HL-60 (cell line): ENCODE measurements at regions not wholly inside any gene's neighbourhood (a gene's known extent, or its start where the extent isn't known, plus 50 kb on each side); places are given as distances from the start of the nearest gene placed in this dataset.

Source experiments
- DNase-seq, 2 experiments: peaks; one replicate each; pipeline ENCODE4 v3.0.0-alpha.2; 2010 to 2020; ENCODE audit warnings: low read depth in 1 of 2, low spot score in 1 of 2
- H3K27ac ChIP-seq: fragments of 250-450 bp; sonication (Bioruptor Pico); replicated peaks from 2 replicates; pipeline ENCODE4 v1.5.1; 2020; ENCODE audit warnings: mild to moderate bottlenecking, moderate library complexity
- H3K27me3 ChIP-seq: fragments of 250-450 bp; sonication (Bioruptor Pico); 2 replicates; pipeline ENCODE4 v1.5.1; 2021; ENCODE audit warnings: mild to moderate bottlenecking, moderate library complexity; ENCODE audit not compliant: insufficient read depth, poor library complexity, severe bottlenecking
- H3K4me3 ChIP-seq: replicated peaks from 2 replicates; pipeline ENCODE4 v1.5.1; 2011; ENCODE audit warnings: mild to moderate bottlenecking, control low read depth, low read length; ENCODE audit not compliant: insufficient read depth
- CTCF ChIP-seq: IDR thresholded peaks from one replicate; pipeline ENCODE4 v1.5.1; 2011; ENCODE audit warnings: low read length, control low read depth, inconsistent platforms; ENCODE audit not compliant: insufficient read depth
- GABPA ChIP-seq: IDR thresholded peaks from 2 replicates; pipeline ENCODE4 v1.6.1; 2012; ENCODE audit warnings: low read depth
- POLR2AphosphoS5 ChIP-seq: IDR thresholded peaks from 2 replicates; pipeline ENCODE4 v1.6.1; 2012; ENCODE audit warnings: low read depth
- REST ChIP-seq: IDR thresholded peaks from 2 replicates; pipeline ENCODE4 v1.6.1; 2012; ENCODE audit warnings: low read depth; ENCODE audit not compliant: insufficient replicate concordance
- SPI1 ChIP-seq: IDR thresholded peaks from 2 replicates; pipeline ENCODE4 v1.6.1; 2012; ENCODE audit warnings: low read depth, mild to moderate bottlenecking, borderline replicate concordance

- TF ChIP-seq POLR2AphosphoS5 (no peak), SPI1 (no peak), GABPA (no peak), REST (no peak), CTCF (no peak)
- no peaks in the 10 kb centered on the region for H3K27me3 ChIP-seq
- no peak overlapping the region for H3K4me3 ChIP-seq
- no peak overlapping the region for H3K27ac ChIP-seq
- no peak for DNase-seq
Observed at GRCh38 chr11:92357344-92357743, 132.7 kb downstream of the FAT3 start.

DNA sequence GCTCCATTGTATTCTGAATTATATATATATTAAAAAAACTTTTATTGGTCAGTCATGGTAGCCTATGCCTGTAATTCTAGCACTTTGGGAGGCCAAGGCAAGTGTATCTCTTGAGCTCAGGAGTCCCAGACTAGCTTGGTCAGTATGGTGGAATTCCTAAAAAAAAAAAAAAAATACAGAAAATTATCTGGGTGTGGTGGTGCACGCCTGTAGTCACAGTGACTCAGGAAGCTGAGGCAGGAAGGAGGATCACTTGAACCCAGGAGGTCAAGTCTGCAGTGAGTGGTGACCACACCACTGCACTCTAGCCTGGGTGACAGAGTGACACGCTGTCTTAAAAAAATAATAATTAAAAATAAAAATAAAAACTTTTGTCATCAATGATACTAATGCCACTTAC lies 133.2 kb downstream of the FAT3 start:
- H3K27me3 ChIP-seq = no peaks in the 10 kb centered on the region
- no peak overlapping the region for H3K4me3 ChIP-seq
- TF ChIP-seq SPI1 (no peak), CTCF (no peak), POLR2AphosphoS5 (no peak), REST (no peak), GABPA (no peak)
- DNase-seq = no peak
- H3K27ac ChIP-seq = no peak overlapping the region

- H3K4me3 ChIP-seq = no peak overlapping the region
- H3K27ac ChIP-seq = no peak overlapping the region
- no peak for DNase-seq
- TF ChIP-seq SPI1 = no peak
- TF ChIP-seq REST = no peak
- TF ChIP-seq POLR2AphosphoS5 = no peak
- H3K27me3 ChIP-seq = no peaks in the 10 kb centered on the region
Observed at GRCh38 chr11:92361551-92361950, 136.9 kb downstream of the FAT3 start.

- H3K4me3 ChIP-seq = no peak overlapping the region
- no peaks in the 10 kb centered on the region for H3K27me3 ChIP-seq
- H3K27ac ChIP-seq = no peak overlapping the region
- no peak for DNase-seq
- no peak for TF ChIP-seq CTCF
- no peak for TF ChIP-seq GABPA
- TF ChIP-seq POLR2AphosphoS5 = no peak
- no peak for TF ChIP-seq REST
- no peak for TF ChIP-seq SPI1
Observed at GRCh38 chr11:92362989-92363388, 138.4 kb downstream of the FAT3 start.
